ENCODE measurements at regions not wholly inside any gene's neighbourhood (a gene's known extent, or its start where the extent isn't known, plus 50 kb on each side); places are given as distances from the start of the nearest gene placed in this dataset.

DNA sequence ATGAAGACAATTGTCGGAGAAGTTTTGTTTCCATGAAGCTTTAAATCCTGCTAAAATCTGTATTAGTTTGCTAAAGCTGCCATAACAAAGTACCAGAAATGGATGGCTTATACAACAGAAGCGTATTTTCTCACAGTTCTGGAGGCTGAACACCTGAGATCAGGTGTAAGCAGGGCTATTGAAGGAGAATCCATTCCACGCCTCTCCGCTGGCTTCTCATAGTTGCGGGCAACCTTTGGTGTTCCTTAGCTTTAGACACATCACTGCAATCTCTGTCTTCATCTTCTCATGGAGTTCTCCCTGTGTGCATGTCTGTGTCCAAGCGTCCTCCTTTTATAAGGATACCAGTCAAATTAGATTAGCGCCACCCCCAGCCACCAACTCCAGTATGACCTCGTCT is 159.9 kb upstream of the CDYL start:
- TF ChIP-seq POLR2A (IDR thresholded peaks at IDR 0.05) = no peak
- TF ChIP-seq, protein P1, sequence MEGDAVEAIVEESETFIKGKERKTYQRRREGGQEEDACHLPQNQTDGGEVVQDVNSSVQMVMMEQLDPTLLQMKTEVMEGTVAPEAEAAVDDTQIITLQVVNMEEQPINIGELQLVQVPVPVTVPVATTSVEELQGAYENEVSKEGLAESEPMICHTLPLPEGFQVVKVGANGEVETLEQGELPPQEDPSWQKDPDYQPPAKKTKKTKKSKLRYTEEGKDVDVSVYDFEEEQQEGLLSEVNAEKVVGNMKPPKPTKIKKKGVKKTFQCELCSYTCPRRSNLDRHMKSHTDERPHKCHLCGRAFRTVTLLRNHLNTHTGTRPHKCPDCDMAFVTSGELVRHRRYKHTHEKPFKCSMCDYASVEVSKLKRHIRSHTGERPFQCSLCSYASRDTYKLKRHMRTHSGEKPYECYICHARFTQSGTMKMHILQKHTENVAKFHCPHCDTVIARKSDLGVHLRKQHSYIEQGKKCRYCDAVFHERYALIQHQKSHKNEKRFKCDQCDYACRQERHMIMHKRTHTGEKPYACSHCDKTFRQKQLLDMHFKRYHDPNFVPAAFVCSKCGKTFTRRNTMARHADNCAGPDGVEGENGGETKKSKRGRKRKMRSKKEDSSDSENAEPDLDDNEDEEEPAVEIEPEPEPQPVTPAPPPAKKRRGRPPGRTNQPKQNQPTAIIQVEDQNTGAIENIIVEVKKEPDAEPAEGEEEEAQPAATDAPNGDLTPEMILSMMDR (IDR thresholded peaks at IDR 0.05) = no peak

Measured in stomach (tissue), 4 donors.